ENCODE measurements at regions not wholly inside any gene's neighbourhood (a gene's known extent, or its start where the extent isn't known, plus 50 kb on each side); places are given as distances from the start of the nearest gene placed in this dataset.

DNA sequence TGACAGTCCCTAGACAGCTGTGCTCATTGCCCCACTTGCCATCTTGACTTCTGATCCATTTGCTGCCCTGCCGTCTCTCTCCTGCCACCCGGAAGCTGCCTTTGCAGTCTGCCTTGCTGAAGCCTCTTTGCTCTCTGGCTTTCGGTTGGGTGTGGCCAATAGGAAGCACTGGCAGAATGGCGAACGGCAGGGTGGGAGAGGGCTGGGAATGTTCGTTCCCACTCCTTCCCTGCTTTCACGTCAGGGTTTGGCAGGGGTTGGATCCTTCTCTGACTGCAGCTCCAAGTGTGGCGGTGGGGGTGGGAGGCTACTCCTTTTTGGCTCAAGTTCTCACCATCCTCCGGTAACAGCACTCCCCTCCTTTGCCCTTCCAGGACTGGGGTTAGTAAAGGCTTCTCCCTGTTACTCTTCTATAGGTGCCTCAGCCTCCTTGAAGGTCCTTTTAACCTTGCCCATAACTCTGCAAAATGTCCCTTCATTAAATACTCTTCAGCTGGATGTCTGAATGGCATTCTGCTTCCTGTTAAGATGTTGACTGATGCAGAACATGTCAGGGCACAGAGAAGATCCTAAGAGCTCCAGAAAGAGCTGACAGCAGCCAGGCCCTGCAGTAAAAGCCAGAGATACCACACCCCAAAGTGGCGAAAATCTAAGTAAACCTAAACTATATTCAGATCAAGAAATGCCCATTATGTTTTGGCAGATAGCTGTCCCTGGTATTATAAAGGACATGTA is 299.7 kb downstream of the CDCA7 start:
- no peak overlapping the region for H3K27ac ChIP-seq
- DNase-seq: no peak
- no peaks in the 10 kb centered on the region for H3K27me3 ChIP-seq (replicated peaks in 1 of 7)
- TF ChIP-seq POLR2AphosphoS5 (IDR thresholded peaks at IDR 0.05): no peak
- no peak for TF ChIP-seq POLR2A (IDR thresholded peaks at IDR 0.05)
- TF ChIP-seq, protein P1, sequence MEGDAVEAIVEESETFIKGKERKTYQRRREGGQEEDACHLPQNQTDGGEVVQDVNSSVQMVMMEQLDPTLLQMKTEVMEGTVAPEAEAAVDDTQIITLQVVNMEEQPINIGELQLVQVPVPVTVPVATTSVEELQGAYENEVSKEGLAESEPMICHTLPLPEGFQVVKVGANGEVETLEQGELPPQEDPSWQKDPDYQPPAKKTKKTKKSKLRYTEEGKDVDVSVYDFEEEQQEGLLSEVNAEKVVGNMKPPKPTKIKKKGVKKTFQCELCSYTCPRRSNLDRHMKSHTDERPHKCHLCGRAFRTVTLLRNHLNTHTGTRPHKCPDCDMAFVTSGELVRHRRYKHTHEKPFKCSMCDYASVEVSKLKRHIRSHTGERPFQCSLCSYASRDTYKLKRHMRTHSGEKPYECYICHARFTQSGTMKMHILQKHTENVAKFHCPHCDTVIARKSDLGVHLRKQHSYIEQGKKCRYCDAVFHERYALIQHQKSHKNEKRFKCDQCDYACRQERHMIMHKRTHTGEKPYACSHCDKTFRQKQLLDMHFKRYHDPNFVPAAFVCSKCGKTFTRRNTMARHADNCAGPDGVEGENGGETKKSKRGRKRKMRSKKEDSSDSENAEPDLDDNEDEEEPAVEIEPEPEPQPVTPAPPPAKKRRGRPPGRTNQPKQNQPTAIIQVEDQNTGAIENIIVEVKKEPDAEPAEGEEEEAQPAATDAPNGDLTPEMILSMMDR (IDR thresholded peaks at IDR 0.05 in 8 of 11, conservative IDR thresholded peaks at IDR 0.05 in 3 of 11): no peak
- no peaks in the 10 kb centered on the region for H3K4me1 ChIP-seq
- no peaks in the 10 kb centered on the region for H3K36me3 ChIP-seq
- intact Hi-C loops (cut with DNase I; ENCODE audit: low total_unique reads): no loop called here
- H3K4me3 ChIP-seq: no peak overlapping the region
- WGBS, 5 donors: 56 to 68% (median 64%) methylated on average over 10 of the region's 10 CpGs
- no peaks in the 10 kb centered on the region for H3K9me3 ChIP-seq

DNA sequence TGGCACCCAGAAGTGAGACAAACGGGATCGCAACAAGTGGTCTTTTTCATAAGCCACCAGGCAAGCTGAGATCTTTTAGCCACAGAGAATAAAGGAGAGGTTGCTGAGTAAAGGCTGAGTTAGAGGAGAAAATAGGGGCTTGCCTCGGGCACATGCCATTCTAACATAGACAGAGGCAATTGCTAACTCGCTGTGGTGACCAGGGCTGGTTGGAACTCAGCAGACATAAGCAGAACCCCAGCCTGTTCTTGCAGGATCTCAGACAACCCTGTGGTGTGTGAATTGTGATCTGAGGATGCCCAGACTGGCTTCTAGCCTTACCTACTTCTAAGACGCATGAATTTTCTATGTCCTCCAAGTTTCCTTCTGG is 300.2 kb downstream of the CDCA7 start:
- Histone ChIP-seq H3K36me3 (no peaks in the 10 kb centered on the region), H3K27ac (no peak overlapping the region), H3K4me1 (no peaks in the 10 kb centered on the region), H3K4me3 (no peak overlapping the region), H3K27me3 (replicated peaks in 1 of 7) (no peaks in the 10 kb centered on the region), H3K9me3 (no peaks in the 10 kb centered on the region)
- 87 to 94% (median 88%) methylated on average over 5 of the region's 5 CpGs for WGBS, 5 donors
- TF ChIP-seq, protein P1 (IDR thresholded peaks at IDR 0.05 in 8 of 11, conservative IDR thresholded peaks at IDR 0.05 in 3 of 11): no peak
- no peak for TF ChIP-seq POLR2A (IDR thresholded peaks at IDR 0.05)
- no peak for TF ChIP-seq POLR2AphosphoS5 (IDR thresholded peaks at IDR 0.05)
- intact Hi-C loops (cut with DNase I; ENCODE audit: low total_unique reads): no loop called here
- DNase-seq: no peak

DNA sequence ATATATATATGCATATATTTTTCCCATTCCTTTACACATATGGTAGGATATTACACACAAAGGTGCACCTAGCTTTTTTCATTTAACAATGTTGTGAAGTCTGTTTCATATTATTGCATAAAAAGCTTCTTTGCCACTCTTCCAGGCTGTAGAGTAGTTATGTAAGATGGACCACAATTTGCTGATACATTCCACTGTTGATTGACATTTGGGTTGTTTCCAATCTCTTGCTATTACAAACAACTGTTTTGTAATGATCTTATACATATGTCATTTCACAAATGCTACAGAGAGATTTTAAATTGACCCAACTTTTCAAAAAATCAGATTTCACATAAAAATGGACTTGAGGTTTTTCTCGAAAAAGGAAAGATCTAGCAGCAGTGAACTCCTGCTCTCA is 301.4 kb downstream of the CDCA7 start:
- intact Hi-C loops (cut with DNase I; ENCODE audit: low total_unique reads): no loop called here
- 0 to 87% (median 25%) methylated on average over 1 of the region's 1 CpG for WGBS, 5 donors

DNA sequence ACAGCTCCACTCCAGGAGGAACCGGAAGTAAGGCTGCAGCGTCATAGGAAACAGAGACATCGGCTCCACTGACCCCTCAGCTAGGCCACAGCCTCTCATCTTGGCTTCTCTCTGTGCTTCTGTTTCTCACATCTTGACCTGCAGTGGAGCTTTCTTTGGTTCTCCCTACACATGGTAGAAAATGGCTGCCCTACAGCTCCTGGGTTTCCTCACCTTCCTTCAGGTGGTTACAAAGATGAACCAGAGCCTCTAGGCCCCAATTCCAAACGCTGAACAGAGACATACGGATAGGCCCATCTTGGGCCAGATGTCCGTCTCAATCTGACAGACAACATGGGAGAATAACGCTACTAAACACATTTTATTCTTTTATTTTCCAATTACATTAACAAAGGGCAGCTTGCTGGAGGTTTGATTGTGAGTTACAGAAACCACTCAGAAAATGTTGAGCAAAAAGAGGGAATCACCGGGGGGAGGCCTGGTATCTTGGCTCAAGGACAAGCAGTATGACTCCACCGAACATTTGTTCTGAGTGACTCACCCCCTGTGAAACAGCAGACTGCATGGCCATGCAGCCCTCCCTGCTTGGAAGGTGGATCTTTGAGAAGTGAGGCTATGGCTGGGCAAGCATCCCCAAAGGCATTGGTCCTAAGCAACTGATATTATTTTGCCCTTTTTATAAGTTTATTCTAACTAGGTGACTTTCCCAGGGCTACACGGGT is 303.5 kb downstream of the CDCA7 start:
- TF ChIP-seq POLR2AphosphoS5 (IDR thresholded peaks at IDR 0.05): no peak
- TF ChIP-seq POLR2A (IDR thresholded peaks at IDR 0.05): no peak
- TF ChIP-seq, protein P1 (IDR thresholded peaks at IDR 0.05 in 8 of 11, conservative IDR thresholded peaks at IDR 0.05 in 3 of 11): no peak
- Histone ChIP-seq H3K4me3 (no peak overlapping the region), H3K4me1 (no peaks in the 10 kb centered on the region), H3K27ac (no peak overlapping the region), H3K9me3 (no peaks in the 10 kb centered on the region), H3K36me3 (no peaks in the 10 kb centered on the region), H3K27me3 (replicated peaks in 1 of 7) (no peaks in the 10 kb centered on the region)
- DNase-seq: no peak
- intact Hi-C loops (cut with DNase I; ENCODE audit: low total_unique reads): no loop called here
- 73 to 89% (median 79%) methylated on average over 10 of the region's 10 CpGs for WGBS, 5 donors

More for the DNA sequence above, 301.4 kb downstream of the CDCA7 start:
- Histone ChIP-seq H3K4me3 (no peak overlapping the region), H3K4me1 (no peaks in the 10 kb centered on the region), H3K27me3 (replicated peaks in 1 of 7) (no peaks in the 10 kb centered on the region), H3K9me3 (no peaks in the 10 kb centered on the region), H3K27ac (no peak overlapping the region), H3K36me3 (no peaks in the 10 kb centered on the region)
- TF ChIP-seq POLR2AphosphoS5 (IDR thresholded peaks at IDR 0.05) (no peak), POLR2A (IDR thresholded peaks at IDR 0.05) (no peak)
- TF ChIP-seq, protein P1 (IDR thresholded peaks at IDR 0.05 in 8 of 11, conservative IDR thresholded peaks at IDR 0.05 in 3 of 11): no peak
- DNase-seq: no peak
